Mesothelial cell of epicardium (in vitro differentiated cells): ENCODE measurements at regions not wholly inside any gene's neighbourhood (a gene's known extent, or its start where the extent isn't known, plus 50 kb on each side); places are given as distances from the start of the nearest gene placed in this dataset.

Experiments used
- DNase-seq, 2 experiments: peaks; one replicate each; pipeline ENCODE4 v3.0.0; 2021; ENCODE audit warnings: low spot score in 2 of 2; ENCODE audit not compliant: unreplicated experiment in 2 of 2
- H3K27ac Mint-ChIP-seq: 2 replicates; pipeline ENCODE4 v1.8.0; 2021; ENCODE audit warnings: mixed read lengths
- H3K27me3 Mint-ChIP-seq: 2 replicates; pipeline ENCODE4 v1.8.0; 2021; ENCODE audit warnings: low read depth, mixed read lengths
- H3K36me3 Mint-ChIP-seq: 2 replicates; pipeline ENCODE4 v1.8.0; 2021; ENCODE audit warnings: mixed read lengths
- H3K4me1 Mint-ChIP-seq: 2 replicates; pipeline ENCODE4 v1.8.0; 2021; ENCODE audit warnings: mixed read lengths
- H3K4me3 Mint-ChIP-seq: 2 replicates; pipeline ENCODE4 v1.8.0; 2021; ENCODE audit warnings: mild to moderate bottlenecking, moderate library complexity, mixed read lengths
- H3K9me3 Mint-ChIP-seq: 2 replicates; pipeline ENCODE4 v1.8.0; 2021; ENCODE audit warnings: mixed read lengths
- CTCF ChIP-seq: fragments of 200-600 bp; sonication (generic); IDR thresholded peaks from one replicate; pipeline ENCODE4 v1.5.0; 2021; ENCODE audit warnings: antibody characterized with exemption; ENCODE audit not compliant: unreplicated experiment

GRCh38 chr13:54367639-54368271 is 1339.1 kb downstream of the OLFM4 start:
- H3K27me3 Mint-ChIP-seq, result no peaks in the 10 kb centered on the region
- no peak for TF ChIP-seq CTCF
- no peak overlapping the region for H3K27ac Mint-ChIP-seq
- no peak overlapping the region for H3K4me3 Mint-ChIP-seq
- no peak for DNase-seq
- H3K9me3 Mint-ChIP-seq, result peaks cover 23% of the 10 kb centered on the region
- H3K4me1 Mint-ChIP-seq, result no peaks in the 10 kb centered on the region
- H3K36me3 Mint-ChIP-seq, result peaks cover 6% of the 10 kb centered on the region

GRCh38 chr13:54368387-54368786 is 1339.8 kb downstream of the OLFM4 start:
- H3K4me1 Mint-ChIP-seq, result peaks cover 2% of the 10 kb centered on the region
- H3K36me3 Mint-ChIP-seq, result peaks cover 6% of the 10 kb centered on the region
- no peak for DNase-seq
- H3K9me3 Mint-ChIP-seq, result peaks cover 19% of the 10 kb centered on the region
- no peaks in the 10 kb centered on the region for H3K27me3 Mint-ChIP-seq
- no peak overlapping the region for H3K27ac Mint-ChIP-seq
- no peak overlapping the region for H3K4me3 Mint-ChIP-seq
- no peak for TF ChIP-seq CTCF

- no peak for TF ChIP-seq CTCF
- H3K9me3 Mint-ChIP-seq, result peaks cover 34% of the 10 kb centered on the region
- H3K4me3 Mint-ChIP-seq, result no peak overlapping the region
- H3K27ac Mint-ChIP-seq, result no peak overlapping the region
- peaks cover 6% of the 10 kb centered on the region for H3K36me3 Mint-ChIP-seq
- H3K27me3 Mint-ChIP-seq, result no peaks in the 10 kb centered on the region
- no peak for DNase-seq
- peaks cover 2% of the 10 kb centered on the region for H3K4me1 Mint-ChIP-seq
Measured at GRCh38 chr13:54373211-54373610, 1344.6 kb downstream of the OLFM4 start.

- no peak overlapping the region for H3K27ac Mint-ChIP-seq
- DNase-seq, result no peak
- H3K36me3 Mint-ChIP-seq, result no peaks in the 10 kb centered on the region
- H3K4me1 Mint-ChIP-seq, result peaks cover 4% of the 10 kb centered on the region
- TF ChIP-seq CTCF, result no peak
- H3K4me3 Mint-ChIP-seq, result no peak overlapping the region
- no peaks in the 10 kb centered on the region for H3K27me3 Mint-ChIP-seq
- H3K9me3 Mint-ChIP-seq, result peaks cover 24% of the 10 kb centered on the region
Measured at GRCh38 chr13:54379461-54379860, 1350.8 kb downstream of the OLFM4 start.

- no peak for DNase-seq
- peaks cover 5% of the 10 kb centered on the region for H3K4me1 Mint-ChIP-seq
- no peak overlapping the region for H3K27ac Mint-ChIP-seq
- peaks cover 2% of the 10 kb centered on the region for H3K36me3 Mint-ChIP-seq
- no peaks in the 10 kb centered on the region for H3K27me3 Mint-ChIP-seq
- no peak for TF ChIP-seq CTCF
- peaks cover 17% of the 10 kb centered on the region for H3K9me3 Mint-ChIP-seq
- no peak overlapping the region for H3K4me3 Mint-ChIP-seq
Measured at GRCh38 chr13:54383604-54384003, 1355.0 kb downstream of the OLFM4 start.

GRCh38 chr13:54387625-54388024 is 1359.0 kb downstream of the OLFM4 start:
- Mint-ChIP-seq H3K27ac (no peak overlapping the region), H3K36me3 (peaks cover 4% of the 10 kb centered on the region), H3K9me3 (peaks cover 25% of the 10 kb centered on the region), H3K4me3 (no peak overlapping the region), H3K4me1 (peaks cover 3% of the 10 kb centered on the region), H3K27me3 (no peaks in the 10 kb centered on the region)
- no peak for DNase-seq
- no peak for TF ChIP-seq CTCF
